ENCODE measurements at regions not wholly inside any gene's neighbourhood (a gene's known extent, or its start where the extent isn't known, plus 50 kb on each side); places are given as distances from the start of the nearest gene placed in this dataset.

GRCh38 chr16:7805686-7806396, 473.2 kb downstream of the RBFOX1 start:
- DNase-seq (ENCODE audit: extremely low read depth, insufficient read length), result no peak

GRCh38 chr16:7804635-7805195, 472.1 kb downstream of the RBFOX1 start:
- TF ChIP-seq CTCF (IDR thresholded peaks at IDR 0.05; ENCODE audit: insufficient read depth, low read length, poor library complexity, severe bottlenecking), result no peak
- no peak for DNase-seq (ENCODE audit: extremely low read depth, insufficient read length)
- no peaks in the 10 kb centered on the region for H3K27me3 ChIP-seq (replicated peaks; ENCODE audit: control insufficient read depth, insufficient read depth, low read length)
- H3K4me3 ChIP-seq (replicated peaks; ENCODE audit: low read depth, low read length), result no peak overlapping the region
- H3K36me3 ChIP-seq (ENCODE audit: control insufficient read depth, insufficient read depth, low read length), result no peaks in the 10 kb centered on the region

More at GRCh38 chr16:7805686-7806396, 473.2 kb downstream of the RBFOX1 start:
- H3K36me3 ChIP-seq (ENCODE audit: control insufficient read depth, insufficient read depth, low read length), result no peaks in the 10 kb centered on the region
- no peaks in the 10 kb centered on the region for H3K27me3 ChIP-seq (replicated peaks; ENCODE audit: control insufficient read depth, insufficient read depth, low read length)
- H3K4me3 ChIP-seq (replicated peaks; ENCODE audit: low read depth, low read length), result no peak overlapping the region
- no peak for TF ChIP-seq CTCF (IDR thresholded peaks at IDR 0.05; ENCODE audit: insufficient read depth, low read length, poor library complexity, severe bottlenecking)

GRCh38 chr16:7792346-7792745, 459.7 kb downstream of the RBFOX1 start:
- H3K36me3 ChIP-seq (ENCODE audit: control insufficient read depth, insufficient read depth, low read length), result no peaks in the 10 kb centered on the region
- DNase-seq (ENCODE audit: extremely low read depth, insufficient read length), result no peak
- no peak for TF ChIP-seq CTCF (IDR thresholded peaks at IDR 0.05; ENCODE audit: insufficient read depth, low read length, poor library complexity, severe bottlenecking)
- no peaks in the 10 kb centered on the region for H3K27me3 ChIP-seq (replicated peaks; ENCODE audit: control insufficient read depth, insufficient read depth, low read length)
- no peak overlapping the region for H3K4me3 ChIP-seq (replicated peaks; ENCODE audit: low read depth, low read length)

GRCh38 chr16:7791028-7791590, 458.5 kb downstream of the RBFOX1 start:
- Histone ChIP-seq H3K27me3 (replicated peaks; ENCODE audit: control insufficient read depth, insufficient read depth, low read length) (no peaks in the 10 kb centered on the region), H3K36me3 (ENCODE audit: control insufficient read depth, insufficient read depth, low read length) (no peaks in the 10 kb centered on the region), H3K4me3 (replicated peaks; ENCODE audit: low read depth, low read length) (no peak overlapping the region)
- TF ChIP-seq CTCF (IDR thresholded peaks at IDR 0.05; ENCODE audit: insufficient read depth, low read length, poor library complexity, severe bottlenecking), result no peak
- DNase-seq (ENCODE audit: extremely low read depth, insufficient read length), result no peak

GRCh38 chr16:7775072-7775488, 442.4 kb downstream of the RBFOX1 start:
- TF ChIP-seq CTCF (IDR thresholded peaks at IDR 0.05; ENCODE audit: insufficient read depth, low read length, poor library complexity, severe bottlenecking), result no peak
- no peak for DNase-seq (ENCODE audit: extremely low read depth, insufficient read length)
- no peak overlapping the region for H3K4me3 ChIP-seq (replicated peaks; ENCODE audit: low read depth, low read length)

More at GRCh38 chr16:7775072-7775488, 442.4 kb downstream of the RBFOX1 start:
- Histone ChIP-seq H3K27me3 (replicated peaks; ENCODE audit: control insufficient read depth, insufficient read depth, low read length) (no peaks in the 10 kb centered on the region), H3K36me3 (ENCODE audit: control insufficient read depth, insufficient read depth, low read length) (no peaks in the 10 kb centered on the region)
